PC-9 (cell line): ENCODE measurements at regions not wholly inside any gene's neighbourhood (a gene's known extent, or its start where the extent isn't known, plus 50 kb on each side); places are given as distances from the start of the nearest gene placed in this dataset.

Experiments used
- BruUV-seq: library from RNA; stranded (reverse); fragments of 400-500 nt; replicated peaks from 2 replicates; lab custom pipeline; 2021; lab: Mats Ljungman, UMichigan
- CTCF ChIA-PET: fragments of 300-600 bp; sonication (Branson Sonifier 250); formaldehyde crosslinking; loops from one replicate; lab custom pipeline; 2022; ENCODE audit warnings: antibody characterized with exemption; lab: Charles Lee
- POLR2A ChIA-PET: fragments of 300-600 bp; sonication (Branson Sonifier 250); formaldehyde crosslinking; loops from one replicate; lab custom pipeline; 2022; ENCODE audit warnings: antibody characterized with exemption; ENCODE audit not compliant: unreplicated experiment; lab: Charles Lee
- DNase-seq, 2 experiments: peaks; one replicate each; pipeline versions ENCODE4 v3.0.0 to v3.0.0-alpha.2; 2015 to 2022; ENCODE audit warnings: mixed read lengths in 1 of 2
- H2AFZ ChIP-seq: fragments of 200-600 bp; sonication (generic); 2 replicates; pipeline ENCODE4 v1.8.1; 2017; ENCODE audit warnings: antibody characterized with exemption
- H3F3A ChIP-seq: fragments of 200-600 bp; sonication (generic); 2 replicates; pipeline ENCODE4 v1.8.1; 2017; ENCODE audit warnings: antibody characterized with exemption, mild to moderate bottlenecking, low read depth; ENCODE audit not compliant: insufficient read depth
- H3K27ac ChIP-seq: fragments of 200-600 bp; sonication (generic); 2 replicates; pipeline ENCODE4 v1.6.1; 2016; ENCODE audit warnings: mixed run types
- H3K27me3 ChIP-seq: fragments of 200-600 bp; sonication (generic); 2 replicates; pipeline ENCODE4 v1.6.1; 2016; ENCODE audit warnings: low read depth, mixed run types; ENCODE audit not compliant: insufficient read depth
- H3K36me3 ChIP-seq: fragments of 200-600 bp; sonication (generic); 2 replicates; pipeline ENCODE4 v1.6.1; 2016; ENCODE audit warnings: low read depth, mixed run types
- H3K4me1 ChIP-seq: fragments of 200-600 bp; sonication (generic); replicated peaks from 2 replicates; pipeline ENCODE4 v1.6.1; 2016; ENCODE audit warnings: mixed run types; ENCODE audit not compliant: insufficient read depth
- H3K4me2 ChIP-seq: fragments of 200-600 bp; sonication (generic); 2 replicates; pipeline ENCODE4 v1.6.1; 2017; ENCODE audit warnings: mixed run types
- H3K4me3 ChIP-seq: fragments of 200-600 bp; sonication (generic); 2 replicates; pipeline ENCODE4 v1.6.1; 2016; ENCODE audit warnings: mixed run types
- H3K79me2 ChIP-seq: fragments of 200-600 bp; sonication (generic); 2 replicates; pipeline ENCODE4 v1.6.1; 2017; ENCODE audit warnings: low read depth, mixed run types
- H3K9me2 ChIP-seq: fragments of 200-600 bp; sonication (generic); 2 replicates; pipeline ENCODE4 v1.8.1; 2017; ENCODE audit warnings: mild to moderate bottlenecking; ENCODE audit not compliant: insufficient read depth
- H3K9me3 ChIP-seq: fragments of 200-600 bp; sonication (generic); 2 replicates; pipeline ENCODE4 v1.8.1; 2016; ENCODE audit warnings: low read depth; ENCODE audit not compliant: insufficient read depth
- H4K20me1 ChIP-seq: fragments of 200-600 bp; sonication (generic); 2 replicates; pipeline ENCODE4 v1.8.1; 2017; ENCODE audit not compliant: insufficient read depth
- CTCF ChIP-seq: fragments of 200-600 bp; sonication (generic); conservative IDR thresholded peaks from 2 replicates; pipeline ENCODE4 v1.6.1; 2017; ENCODE audit warnings: mixed run types, antibody characterized with exemption, mild to moderate bottlenecking, moderate library complexity
- EZH2 ChIP-seq: fragments of 200-600 bp; sonication (generic); IDR thresholded peaks from 2 replicates; pipeline ENCODE4 v1.8.0; 2017; ENCODE audit warnings: antibody characterized with exemption, low read depth
- intact Hi-C: fragments of 100-400 bp; cut with micrococcal nuclease; formaldehyde crosslinking; loops from one replicate; pipeline ENCODE4 v1.10.0; 2022; ENCODE audit not compliant: unreplicated experiment

- CTCF ChIA-PET, result no interaction called here
- H3K4me1 ChIP-seq, result no peaks in the 10 kb centered on the region
- DNase-seq, result no peak
- H3K27me3 ChIP-seq, result no peaks in the 10 kb centered on the region
- H3K4me3 ChIP-seq, result no peak overlapping the region
- no peaks in the 10 kb centered on the region for H4K20me1 ChIP-seq
- no peak overlapping the region for H3K4me2 ChIP-seq
- H3K36me3 ChIP-seq, result no peaks in the 10 kb centered on the region
- H3K9me2 ChIP-seq, result no peaks in the 10 kb centered on the region
- POLR2A ChIA-PET, result no interaction called here
- H3F3A ChIP-seq, result no peaks in the 10 kb centered on the region
- H3K9me3 ChIP-seq, result no peaks in the 10 kb centered on the region
- no peak overlapping the region for H3K27ac ChIP-seq
- no TSS peak for BruUV-seq
- H2AFZ ChIP-seq, result no peak overlapping the region
- intact Hi-C loops, result no loop called here
- H3K79me2 ChIP-seq, result no peaks in the 10 kb centered on the region
- no peak for TF ChIP-seq CTCF
- TF ChIP-seq EZH2, result no peak
Measured at GRCh38 chr4:38581426-38582106, 82.4 kb upstream of the KLF3 start.

GRCh38 chr4:38582445-38582844 is 81.6 kb upstream of the KLF3 start:
- H3F3A ChIP-seq, result no peaks in the 10 kb centered on the region
- no peak overlapping the region for H2AFZ ChIP-seq
- CTCF ChIA-PET, result no interaction called here
- H3K36me3 ChIP-seq, result no peaks in the 10 kb centered on the region
- no TSS peak for BruUV-seq
- no peak overlapping the region for H3K27ac ChIP-seq
- H3K79me2 ChIP-seq, result no peaks in the 10 kb centered on the region
- POLR2A ChIA-PET, result no interaction called here
- no peaks in the 10 kb centered on the region for H4K20me1 ChIP-seq
- H3K9me2 ChIP-seq, result no peaks in the 10 kb centered on the region
- no peak overlapping the region for H3K4me2 ChIP-seq
- H3K4me1 ChIP-seq, result no peaks in the 10 kb centered on the region
- DNase-seq, result no peak
- H3K4me3 ChIP-seq, result no peak overlapping the region
- intact Hi-C loops, result no loop called here
- no peak for TF ChIP-seq CTCF
- no peak for TF ChIP-seq EZH2
- H3K9me3 ChIP-seq, result no peaks in the 10 kb centered on the region
- H3K27me3 ChIP-seq, result no peaks in the 10 kb centered on the region

- CTCF ChIA-PET, result no interaction called here
- intact Hi-C loops, result no loop called here
- BruUV-seq, result no TSS peak
Measured at GRCh38 chr4:38582889-38583470, 81.0 kb upstream of the KLF3 start.

More at GRCh38 chr4:38582889-38583470, 81.0 kb upstream of the KLF3 start:
- no peaks in the 10 kb centered on the region for H3K79me2 ChIP-seq
- H3K4me1 ChIP-seq, result no peaks in the 10 kb centered on the region
- no peak overlapping the region for H3K27ac ChIP-seq
- no peaks in the 10 kb centered on the region for H3K36me3 ChIP-seq
- H3K4me2 ChIP-seq, result no peak overlapping the region
- no peaks in the 10 kb centered on the region for H4K20me1 ChIP-seq
- TF ChIP-seq CTCF (no peak), EZH2 (no peak)
- no peaks in the 10 kb centered on the region for H3F3A ChIP-seq
- H2AFZ ChIP-seq, result no peak overlapping the region
- H3K9me2 ChIP-seq, result no peaks in the 10 kb centered on the region
- DNase-seq, result no peak
- no peak overlapping the region for H3K4me3 ChIP-seq
- H3K27me3 ChIP-seq, result no peaks in the 10 kb centered on the region
- H3K9me3 ChIP-seq, result no peaks in the 10 kb centered on the region
- POLR2A ChIA-PET, result no interaction called here
